ENCODE measurements at regions not wholly inside any gene's neighbourhood (a gene's known extent, or its start where the extent isn't known, plus 50 kb on each side); places are given as distances from the start of the nearest gene placed in this dataset.

DNA sequence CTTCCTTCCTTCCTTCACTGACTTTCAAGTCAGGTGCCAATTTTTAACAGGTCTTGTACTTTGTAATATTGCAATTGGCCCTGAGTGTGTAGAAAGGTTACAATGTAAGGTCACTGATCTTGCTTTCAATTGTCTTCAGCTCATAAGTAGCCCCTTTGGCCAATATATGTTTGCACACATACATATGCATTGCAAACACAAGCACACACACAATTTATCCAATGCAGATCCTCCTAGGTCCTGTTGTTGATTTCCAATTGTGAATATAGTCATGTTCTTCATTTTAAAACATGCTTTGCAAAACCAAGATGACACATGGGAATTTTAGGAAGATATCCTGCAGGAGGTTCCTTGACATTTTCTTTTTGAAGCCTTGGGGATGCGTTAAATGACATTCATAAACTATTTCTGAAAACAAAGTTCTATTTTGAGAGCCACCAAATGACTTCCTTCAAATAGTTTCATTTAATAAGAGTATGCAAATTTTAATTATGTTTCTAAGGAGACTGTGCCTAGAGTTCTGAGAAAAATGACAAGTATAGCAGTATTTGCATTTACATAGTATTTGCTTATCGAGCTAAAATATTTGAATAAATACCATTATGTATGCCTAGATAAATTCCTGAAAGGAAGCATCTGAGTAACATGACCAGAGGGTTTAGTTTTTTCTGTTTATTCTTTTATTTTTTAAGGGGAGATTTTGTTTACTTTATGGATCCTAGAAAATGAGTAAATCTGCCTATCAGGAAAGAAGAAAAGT, 117.1 kb upstream of the TMEFF2 start:
- H3K27ac ChIP-seq = no peak overlapping the region
- TF ChIP-seq, protein P1, sequence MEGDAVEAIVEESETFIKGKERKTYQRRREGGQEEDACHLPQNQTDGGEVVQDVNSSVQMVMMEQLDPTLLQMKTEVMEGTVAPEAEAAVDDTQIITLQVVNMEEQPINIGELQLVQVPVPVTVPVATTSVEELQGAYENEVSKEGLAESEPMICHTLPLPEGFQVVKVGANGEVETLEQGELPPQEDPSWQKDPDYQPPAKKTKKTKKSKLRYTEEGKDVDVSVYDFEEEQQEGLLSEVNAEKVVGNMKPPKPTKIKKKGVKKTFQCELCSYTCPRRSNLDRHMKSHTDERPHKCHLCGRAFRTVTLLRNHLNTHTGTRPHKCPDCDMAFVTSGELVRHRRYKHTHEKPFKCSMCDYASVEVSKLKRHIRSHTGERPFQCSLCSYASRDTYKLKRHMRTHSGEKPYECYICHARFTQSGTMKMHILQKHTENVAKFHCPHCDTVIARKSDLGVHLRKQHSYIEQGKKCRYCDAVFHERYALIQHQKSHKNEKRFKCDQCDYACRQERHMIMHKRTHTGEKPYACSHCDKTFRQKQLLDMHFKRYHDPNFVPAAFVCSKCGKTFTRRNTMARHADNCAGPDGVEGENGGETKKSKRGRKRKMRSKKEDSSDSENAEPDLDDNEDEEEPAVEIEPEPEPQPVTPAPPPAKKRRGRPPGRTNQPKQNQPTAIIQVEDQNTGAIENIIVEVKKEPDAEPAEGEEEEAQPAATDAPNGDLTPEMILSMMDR (IDR thresholded peaks at IDR 0.05) = no peak
- TF ChIP-seq ZFX (IDR thresholded peaks at IDR 0.05; ENCODE audit: borderline replicate concordance) = no peak

DNA sequence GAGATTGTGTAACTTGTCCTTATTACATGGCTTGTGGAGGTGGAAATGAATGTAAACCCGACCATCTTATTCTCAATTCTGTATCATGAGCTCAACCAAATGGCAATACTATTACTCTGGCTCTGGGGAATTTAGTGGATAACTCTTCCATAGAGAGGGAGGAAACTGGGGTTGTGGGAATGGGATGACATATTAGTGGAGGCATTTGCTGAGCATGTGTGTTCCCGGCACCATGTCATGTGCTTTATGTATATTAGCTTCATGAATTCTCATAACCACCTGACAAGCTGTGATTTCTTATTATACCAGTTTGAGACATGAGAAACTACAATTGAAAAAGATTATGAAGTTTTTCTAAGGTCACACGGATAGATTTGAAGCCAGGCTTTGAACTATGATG, 112.8 kb upstream of the TMEFF2 start:
- H3K27ac ChIP-seq = no peak overlapping the region
- TF ChIP-seq, protein P1 (IDR thresholded peaks at IDR 0.05) = no peak
- TF ChIP-seq ZFX (IDR thresholded peaks at IDR 0.05; ENCODE audit: borderline replicate concordance) = no peak

DNA sequence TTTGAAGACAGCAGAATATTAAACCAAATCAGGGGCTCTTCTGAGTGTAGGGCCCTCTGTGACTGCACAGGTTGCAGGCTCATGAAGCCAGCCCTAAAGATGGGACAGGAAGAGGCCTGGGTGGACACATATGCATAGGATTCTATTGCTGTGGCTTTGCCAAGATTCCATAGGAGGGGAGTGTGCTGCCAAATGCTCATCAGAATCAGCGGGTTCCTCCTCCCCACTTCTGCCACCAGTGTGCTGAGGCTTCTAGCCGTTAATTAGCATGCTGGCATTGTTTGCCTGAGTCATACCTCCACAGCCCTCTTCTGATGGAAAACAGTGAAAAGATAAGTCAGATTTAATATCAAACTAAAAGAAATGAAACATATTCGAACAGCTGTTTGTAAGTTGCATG, 103.9 kb upstream of the TMEFF2 start:
- no peak overlapping the region for H3K27ac ChIP-seq
- TF ChIP-seq, protein P1 (IDR thresholded peaks at IDR 0.05) = no peak
- TF ChIP-seq ZFX (IDR thresholded peaks at IDR 0.05; ENCODE audit: borderline replicate concordance) = no peak

DNA sequence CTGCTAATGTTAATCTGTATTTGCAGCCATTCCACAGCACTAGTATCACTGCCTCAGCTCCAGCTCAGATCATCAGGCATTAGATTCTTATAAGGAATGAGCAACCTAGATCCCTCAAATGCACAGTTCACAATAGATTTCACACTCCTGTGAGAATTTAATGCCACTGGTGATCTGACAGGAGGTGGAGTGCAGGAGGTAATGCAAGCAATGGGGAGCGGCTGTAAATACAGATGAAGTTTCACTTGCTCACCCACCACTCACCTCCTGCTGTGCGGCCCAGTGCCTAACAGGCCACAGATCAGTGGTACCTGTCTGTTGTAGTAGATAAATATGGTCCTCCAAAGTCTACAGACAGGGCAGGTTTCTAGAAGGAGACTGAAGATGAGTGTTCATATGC, 97.7 kb upstream of the TMEFF2 start:
- no peak overlapping the region for H3K27ac ChIP-seq
- no peak for TF ChIP-seq ZFX (IDR thresholded peaks at IDR 0.05; ENCODE audit: borderline replicate concordance)
- TF ChIP-seq, protein P1 (IDR thresholded peaks at IDR 0.05) = no peak

DNA sequence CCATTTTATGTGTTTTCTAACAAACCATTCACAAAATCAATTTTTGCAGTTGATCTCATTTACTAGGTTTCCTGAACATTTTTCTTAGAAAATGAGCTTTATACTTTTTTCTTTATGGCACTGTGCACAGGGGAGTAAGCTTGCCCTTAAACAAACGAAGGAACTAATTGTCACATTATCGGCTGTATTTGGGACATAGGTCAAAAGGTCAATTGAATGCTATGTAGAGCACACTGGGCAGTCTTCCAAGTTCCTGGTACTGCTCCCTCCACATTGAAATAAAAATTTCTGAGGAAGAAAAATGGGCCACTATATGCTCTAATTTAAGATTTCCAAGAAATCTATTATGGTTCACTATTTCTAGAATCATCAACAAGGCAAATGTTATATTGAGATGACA, 93.6 kb upstream of the TMEFF2 start:
- TF ChIP-seq, protein P1 (IDR thresholded peaks at IDR 0.05) = no peak
- TF ChIP-seq ZFX (IDR thresholded peaks at IDR 0.05; ENCODE audit: borderline replicate concordance) = no peak
- H3K27ac ChIP-seq = no peak overlapping the region

DNA sequence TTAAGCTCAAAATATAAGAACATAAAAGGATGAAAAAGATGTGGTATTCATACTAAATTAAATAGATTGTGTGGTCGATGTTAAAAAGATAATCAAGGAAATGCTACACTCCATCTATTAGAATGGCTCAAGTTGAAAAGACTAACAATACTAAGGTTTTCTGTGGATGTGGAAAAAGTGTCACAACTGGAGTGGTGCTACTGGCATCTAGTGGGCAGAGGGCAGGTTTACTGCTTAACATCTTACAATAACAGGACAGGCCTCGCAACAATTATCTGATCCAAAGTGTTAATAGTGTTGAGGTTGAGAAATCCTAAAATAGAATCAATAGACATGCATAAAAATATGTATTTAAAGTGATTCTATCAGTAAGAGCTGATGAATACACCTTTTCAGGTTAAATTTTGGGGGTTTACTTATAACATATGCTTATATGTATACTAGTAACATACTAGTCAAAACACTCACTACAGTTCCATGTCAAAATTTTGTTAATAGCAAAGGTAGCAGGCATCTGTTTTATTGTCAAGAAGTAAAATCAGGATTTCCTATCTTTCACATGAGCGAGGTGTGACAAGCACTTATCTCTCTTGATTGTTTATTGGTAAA, 91.5 kb upstream of the TMEFF2 start:
- no peak overlapping the region for H3K27ac ChIP-seq
- TF ChIP-seq ZFX (IDR thresholded peaks at IDR 0.05; ENCODE audit: borderline replicate concordance) = no peak
- TF ChIP-seq, protein P1 (IDR thresholded peaks at IDR 0.05) = peak; percentile 75

DNA sequence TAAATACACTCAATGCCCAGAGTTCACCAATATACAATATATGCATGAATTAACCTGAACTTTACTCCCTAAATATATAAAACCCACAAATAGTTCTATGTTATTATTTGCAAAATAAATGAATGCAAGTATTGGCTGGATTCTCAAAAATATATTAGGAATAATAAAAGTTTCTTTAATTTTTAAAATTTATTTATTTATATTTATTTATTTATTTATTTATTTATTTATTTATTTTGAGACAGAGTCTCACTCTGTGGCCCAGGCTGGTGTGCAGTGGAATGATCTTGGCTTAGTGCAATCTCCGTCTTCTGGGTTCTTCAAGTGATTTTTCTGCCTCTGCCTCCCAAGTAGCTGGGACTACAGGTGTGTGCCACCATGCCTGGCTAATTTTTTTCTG, 88.7 kb upstream of the TMEFF2 start:
- H3K27ac ChIP-seq = no peak overlapping the region
- no peak for TF ChIP-seq ZFX (IDR thresholded peaks at IDR 0.05; ENCODE audit: borderline replicate concordance)
- TF ChIP-seq, protein P1 (IDR thresholded peaks at IDR 0.05) = no peak

All from 22Rv1 (cell line).